Right atrium auricular region (tissue), 2 donors: ENCODE measurements at regions not wholly inside any gene's neighbourhood (a gene's known extent, or its start where the extent isn't known, plus 50 kb on each side); places are given as distances from the start of the nearest gene placed in this dataset.
A peak's percentile ranks its signal among the peaks of the same experiment; 100 is the strongest.

Experiments used
- DNase-seq: peaks from one replicate; pipeline ENCODE4 v3.0.0-alpha.2; 2019; ENCODE audit warnings: low spot score
- H3K27ac ChIP-seq, 2 donors: fragments of 200-600 bp; sonication (generic); 1 replicate in 1 of 2; 2 replicates in 1 of 2; pipeline ENCODE4 v1.5.1; 2016 to 2019
- H3K27me3 ChIP-seq, 2 donors: fragments of 200-600 bp; sonication (generic); one replicate each; pipeline versions ENCODE4 v1.5.1 to v1.6.0; 2017 to 2019
- H3K36me3 ChIP-seq: fragments of 200-600 bp; sonication (generic); one replicate; pipeline ENCODE4 v1.5.1; 2016
- H3K4me1 ChIP-seq, 2 donors: fragments of 200-600 bp; sonication (generic); one replicate each; pipeline versions ENCODE4 v1.5.1 to v1.6.0; 2017 to 2019
- H3K4me3 ChIP-seq, 2 donors: fragments of 200-600 bp; sonication (generic); 1 replicate in 1 of 2; 2 replicates in 1 of 2; pipeline ENCODE4 v1.5.1; 2017 to 2019; ENCODE audit warnings: mild to moderate bottlenecking in 1 of 2, moderate library complexity in 1 of 2
- H3K9me3 ChIP-seq, 2 donors: fragments of 200-600 bp; sonication (generic); one replicate each; pipeline ENCODE4 v1.5.1; 2019
- TF ChIP-seq, protein P1 (sequence below), 2 donors: fragments of 200-600 bp; sonication (generic); IDR thresholded peaks; one replicate each; pipeline ENCODE4 v1.5.1; 2019; ENCODE audit warnings: antibody characterized with exemption in 2 of 2

GRCh38 chr10:130932326-130933007, 379.1 kb downstream of the TCERG1L start:
- peak; percentile 23 for DNase-seq
- Histone ChIP-seq H3K9me3 (no peaks in the 10 kb centered on the region), H3K4me1 (peaks cover 0 to 10% of the 10 kb centered on the region in 2 donors), H3K27ac (no peak overlapping the region), H3K36me3 (no peaks in the 10 kb centered on the region), H3K4me3 (no peak overlapping the region), H3K27me3 (no peaks in the 10 kb centered on the region)
- TF ChIP-seq, protein P1, sequence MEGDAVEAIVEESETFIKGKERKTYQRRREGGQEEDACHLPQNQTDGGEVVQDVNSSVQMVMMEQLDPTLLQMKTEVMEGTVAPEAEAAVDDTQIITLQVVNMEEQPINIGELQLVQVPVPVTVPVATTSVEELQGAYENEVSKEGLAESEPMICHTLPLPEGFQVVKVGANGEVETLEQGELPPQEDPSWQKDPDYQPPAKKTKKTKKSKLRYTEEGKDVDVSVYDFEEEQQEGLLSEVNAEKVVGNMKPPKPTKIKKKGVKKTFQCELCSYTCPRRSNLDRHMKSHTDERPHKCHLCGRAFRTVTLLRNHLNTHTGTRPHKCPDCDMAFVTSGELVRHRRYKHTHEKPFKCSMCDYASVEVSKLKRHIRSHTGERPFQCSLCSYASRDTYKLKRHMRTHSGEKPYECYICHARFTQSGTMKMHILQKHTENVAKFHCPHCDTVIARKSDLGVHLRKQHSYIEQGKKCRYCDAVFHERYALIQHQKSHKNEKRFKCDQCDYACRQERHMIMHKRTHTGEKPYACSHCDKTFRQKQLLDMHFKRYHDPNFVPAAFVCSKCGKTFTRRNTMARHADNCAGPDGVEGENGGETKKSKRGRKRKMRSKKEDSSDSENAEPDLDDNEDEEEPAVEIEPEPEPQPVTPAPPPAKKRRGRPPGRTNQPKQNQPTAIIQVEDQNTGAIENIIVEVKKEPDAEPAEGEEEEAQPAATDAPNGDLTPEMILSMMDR (IDR thresholded peaks at IDR 0.05) = no peak

GRCh38 chr10:130933008-130933390, 378.5 kb downstream of the TCERG1L start:
- peak; percentile 26 for DNase-seq
- TF ChIP-seq, protein P1 (IDR thresholded peaks at IDR 0.05) = no peak
- Histone ChIP-seq H3K9me3 (no peaks in the 10 kb centered on the region), H3K4me1 (peaks cover 0 to 10% of the 10 kb centered on the region in 2 donors), H3K27me3 (no peaks in the 10 kb centered on the region), H3K27ac (no peak overlapping the region), H3K36me3 (no peaks in the 10 kb centered on the region), H3K4me3 (no peak overlapping the region)

GRCh38 chr10:130934293-130935127, 377.0 kb downstream of the TCERG1L start:
- Histone ChIP-seq H3K4me1 (peaks cover 0 to 10% of the 10 kb centered on the region in 2 donors), H3K9me3 (no peaks in the 10 kb centered on the region), H3K4me3 (no peak overlapping the region), H3K27ac (no peak overlapping the region), H3K36me3 (no peaks in the 10 kb centered on the region), H3K27me3 (no peaks in the 10 kb centered on the region)
- TF ChIP-seq, protein P1 (IDR thresholded peaks at IDR 0.05) = no peak
- DNase-seq = no peak

GRCh38 chr10:130935128-130935439, 376.4 kb downstream of the TCERG1L start:
- Histone ChIP-seq H3K9me3 (no peaks in the 10 kb centered on the region), H3K4me1 (peaks cover 0 to 10% of the 10 kb centered on the region in 2 donors), H3K27me3 (no peaks in the 10 kb centered on the region), H3K36me3 (no peaks in the 10 kb centered on the region), H3K27ac (no peak overlapping the region), H3K4me3 (no peak overlapping the region)
- DNase-seq = no peak
- TF ChIP-seq, protein P1 (IDR thresholded peaks at IDR 0.05) = no peak

DNA sequence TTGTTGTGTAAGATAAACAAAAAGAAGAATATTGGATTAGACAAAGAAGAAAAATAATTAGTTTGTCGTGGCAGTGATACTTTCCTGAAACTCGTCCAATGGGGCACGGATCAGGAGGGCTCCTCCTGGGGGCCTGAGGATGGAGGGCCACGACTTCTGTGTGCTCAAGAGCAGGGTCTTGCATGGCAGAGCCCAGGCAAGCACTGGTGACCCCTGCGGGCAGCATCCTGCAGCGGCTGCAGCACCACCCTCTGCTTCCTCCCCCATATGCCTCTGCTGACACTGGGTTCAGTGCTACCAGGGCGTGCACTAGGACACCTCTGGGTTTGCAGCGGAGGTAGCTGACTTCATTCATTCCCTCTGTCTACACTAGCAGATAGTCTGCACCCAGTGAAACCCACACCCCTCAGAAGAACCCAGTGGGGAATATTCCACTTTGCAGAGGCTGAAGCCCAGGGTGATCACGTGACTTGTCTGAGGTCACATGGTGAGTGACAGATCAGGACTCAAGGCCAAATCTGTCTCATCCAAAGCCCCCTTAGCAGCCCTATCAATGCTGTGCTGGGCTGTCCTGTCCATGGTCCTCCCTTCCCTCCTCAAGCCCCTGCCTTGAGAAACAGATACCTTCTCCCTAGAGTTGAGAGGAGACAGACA, 375.5 kb downstream of the TCERG1L start:
- no peaks in the 10 kb centered on the region for H3K9me3 ChIP-seq
- H3K27ac ChIP-seq = no peak overlapping the region
- TF ChIP-seq, protein P1 (IDR thresholded peaks at IDR 0.05) = no peak
- H3K4me1 ChIP-seq = peaks cover 0 to 10% of the 10 kb centered on the region in 2 donors
- H3K4me3 ChIP-seq = no peak overlapping the region
- H3K27me3 ChIP-seq = no peaks in the 10 kb centered on the region
- no peaks in the 10 kb centered on the region for H3K36me3 ChIP-seq
- DNase-seq = no peak
